CD1c-positive myeloid dendritic cell (primary cell): ENCODE measurements at regions not wholly inside any gene's neighbourhood (a gene's known extent, or its start where the extent isn't known, plus 50 kb on each side); places are given as distances from the start of the nearest gene placed in this dataset.

ENCODE experiments used
- DNase-seq: peaks from one replicate; pipeline ENCODE4 v3.0.0-alpha.2; 2016; ENCODE audit errors: extremely low spot score

DNA sequence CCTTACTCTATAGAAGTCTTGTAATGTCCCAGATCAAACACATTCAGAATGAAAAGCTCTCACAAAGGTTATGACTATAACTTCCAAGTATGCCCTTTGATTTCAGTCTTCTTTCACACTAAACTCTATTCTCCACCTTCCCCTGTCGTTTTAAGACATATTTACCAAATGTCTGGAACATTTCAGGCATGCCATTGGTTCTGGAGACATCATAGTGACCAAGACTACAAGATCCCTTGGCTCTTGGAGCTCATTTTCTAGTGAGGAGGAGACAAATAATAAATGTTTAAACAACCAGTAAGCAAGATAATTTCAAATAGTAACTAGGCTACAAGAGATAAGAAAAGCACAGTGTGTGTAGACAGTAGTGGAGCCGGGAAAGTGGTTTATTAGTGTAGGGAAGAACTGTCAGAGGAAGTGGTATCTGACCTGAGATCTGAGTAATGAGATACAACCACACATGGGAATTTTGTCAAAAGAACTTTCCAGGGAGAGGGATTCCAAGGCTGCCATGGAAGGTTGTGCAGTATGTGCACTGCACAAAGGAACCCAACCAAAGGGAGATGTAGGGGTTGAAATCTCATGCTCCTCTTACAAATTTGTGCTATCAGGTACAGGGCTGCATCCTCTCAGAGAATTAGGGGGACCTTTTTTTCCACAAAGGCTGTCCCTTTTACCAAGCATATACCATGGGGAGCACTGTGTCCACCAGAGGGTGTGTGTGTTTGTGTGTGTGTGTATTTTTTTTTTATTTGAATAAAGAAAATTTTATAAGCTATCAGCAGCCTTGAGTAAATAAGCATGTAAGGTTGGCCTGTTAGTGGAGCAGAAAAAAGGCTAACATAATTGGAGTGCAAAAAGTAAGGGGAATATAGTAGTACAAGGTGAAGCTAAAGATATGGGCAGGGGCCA lies 1279.1 kb upstream of the WWC1 start:
- DNase-seq: no peak

DNA sequence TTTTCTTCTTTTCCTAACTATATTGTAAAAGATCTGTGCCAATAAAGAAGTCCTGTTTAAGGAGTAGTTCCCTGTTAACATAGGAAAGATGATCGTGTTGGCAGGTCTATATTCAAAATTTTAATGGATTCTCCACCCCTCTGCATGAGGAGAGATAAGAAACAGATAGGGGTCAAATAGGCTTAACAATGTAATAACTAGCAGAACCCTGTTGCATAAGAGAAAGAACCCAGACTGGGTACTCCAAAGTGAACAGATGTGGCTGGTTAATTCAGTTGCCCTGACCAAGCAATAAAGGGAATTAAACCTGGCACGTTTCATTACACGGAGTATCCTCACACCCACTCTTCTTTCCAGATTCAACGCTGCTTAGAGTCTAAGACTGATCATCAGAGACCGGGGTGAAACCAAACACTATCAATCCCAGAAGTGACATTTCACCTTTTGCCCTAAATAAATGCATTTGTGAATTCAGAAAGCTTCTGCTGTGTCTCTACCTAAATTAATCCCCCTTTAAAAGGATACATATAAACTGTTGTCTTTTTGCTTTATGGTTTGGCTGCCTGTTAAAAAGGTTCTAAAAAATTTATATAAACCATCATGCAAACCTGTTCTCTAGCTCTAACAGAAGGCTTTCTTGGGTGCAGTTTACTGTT lies 1276.9 kb upstream of the WWC1 start:
- DNase-seq: no peak

DNA sequence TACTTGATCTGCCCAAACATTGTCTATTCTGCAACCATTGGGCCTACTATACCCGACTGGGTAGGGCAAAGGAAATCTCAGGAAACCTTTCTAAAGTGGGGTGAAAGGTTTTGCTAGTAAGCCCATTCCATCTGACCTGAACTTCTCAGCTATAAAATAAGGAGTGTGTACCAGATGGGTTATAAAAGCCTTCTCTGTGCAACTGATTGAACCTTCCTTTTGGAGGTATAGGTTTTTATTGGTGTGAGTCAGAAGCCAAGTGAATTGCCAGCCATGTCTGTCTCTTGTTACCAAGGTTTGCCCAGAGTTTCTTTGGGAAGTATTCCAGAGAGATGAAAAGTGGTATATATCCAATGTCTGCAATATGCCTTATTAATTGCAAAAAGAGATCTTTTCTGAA lies 1271.0 kb upstream of the WWC1 start:
- DNase-seq: no peak

DNA sequence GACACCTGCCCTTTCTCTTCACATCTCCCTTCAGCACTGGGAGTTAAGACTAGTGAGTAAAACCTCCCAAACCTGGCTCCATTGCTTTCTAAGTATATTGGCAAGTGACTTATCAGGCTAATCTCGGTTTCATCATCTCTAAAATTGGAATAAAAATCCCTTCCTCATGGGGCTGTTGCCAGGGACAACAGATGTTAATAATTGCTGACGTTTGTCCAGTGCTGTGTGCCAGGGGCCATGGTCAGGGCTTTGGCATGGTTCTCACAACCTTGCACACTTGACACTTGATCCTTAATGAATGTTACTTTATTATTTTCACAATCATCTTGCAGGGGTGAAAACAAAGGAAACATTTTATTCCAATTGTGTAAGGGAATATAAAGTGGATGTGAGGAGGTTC lies 1262.0 kb upstream of the WWC1 start:
- no peak for DNase-seq

DNA sequence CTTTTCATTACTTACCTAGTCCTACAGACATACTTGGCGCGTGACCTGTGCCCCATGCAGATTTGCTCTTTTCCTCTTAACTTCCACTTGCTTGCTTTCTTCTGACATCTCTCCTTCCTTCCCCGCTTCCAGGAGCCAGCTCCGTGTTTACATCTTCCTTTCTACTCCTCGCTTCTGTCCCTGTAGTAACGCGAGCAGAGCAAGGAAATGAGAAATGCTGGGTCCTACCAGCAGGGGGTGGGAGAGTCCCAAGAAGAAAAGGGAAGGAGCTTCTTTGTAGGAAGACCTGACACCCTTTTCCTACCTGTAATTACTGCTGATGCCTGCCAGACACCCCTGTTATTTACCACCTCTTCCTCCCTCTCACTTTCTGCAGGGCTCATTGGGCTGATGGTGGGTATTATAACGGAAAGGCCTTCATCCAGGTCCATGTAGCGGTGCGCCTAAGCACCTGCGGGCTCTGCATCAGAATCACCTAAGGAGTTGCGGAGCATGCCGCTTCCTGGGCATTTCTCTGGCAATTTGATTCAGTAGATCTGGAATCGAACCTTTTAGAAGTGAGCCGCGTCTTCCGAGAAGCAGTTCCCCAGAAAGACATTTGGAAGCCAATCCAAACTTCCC lies 1260.8 kb upstream of the WWC1 start:
- DNase-seq: no peak

DNA sequence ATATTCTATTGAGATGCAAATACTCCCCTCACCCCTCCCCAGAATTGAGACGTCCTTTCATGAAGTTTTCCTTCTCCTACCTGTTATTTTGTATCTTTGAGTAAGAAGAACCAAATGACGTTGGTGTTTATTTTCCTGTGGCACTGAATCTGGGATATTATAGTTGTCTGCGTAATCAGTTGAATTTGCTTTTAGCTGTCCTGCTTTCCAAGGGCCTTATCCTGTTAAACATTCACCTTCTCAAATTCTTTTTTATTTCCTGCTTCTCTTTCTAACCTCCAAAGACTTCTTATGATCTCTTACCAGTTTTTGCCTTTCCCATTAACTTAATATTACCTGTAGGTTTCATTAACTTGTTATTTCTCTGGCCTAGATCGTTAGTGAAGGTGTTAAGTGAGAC lies 1254.9 kb upstream of the WWC1 start:
- DNase-seq: no peak

DNA sequence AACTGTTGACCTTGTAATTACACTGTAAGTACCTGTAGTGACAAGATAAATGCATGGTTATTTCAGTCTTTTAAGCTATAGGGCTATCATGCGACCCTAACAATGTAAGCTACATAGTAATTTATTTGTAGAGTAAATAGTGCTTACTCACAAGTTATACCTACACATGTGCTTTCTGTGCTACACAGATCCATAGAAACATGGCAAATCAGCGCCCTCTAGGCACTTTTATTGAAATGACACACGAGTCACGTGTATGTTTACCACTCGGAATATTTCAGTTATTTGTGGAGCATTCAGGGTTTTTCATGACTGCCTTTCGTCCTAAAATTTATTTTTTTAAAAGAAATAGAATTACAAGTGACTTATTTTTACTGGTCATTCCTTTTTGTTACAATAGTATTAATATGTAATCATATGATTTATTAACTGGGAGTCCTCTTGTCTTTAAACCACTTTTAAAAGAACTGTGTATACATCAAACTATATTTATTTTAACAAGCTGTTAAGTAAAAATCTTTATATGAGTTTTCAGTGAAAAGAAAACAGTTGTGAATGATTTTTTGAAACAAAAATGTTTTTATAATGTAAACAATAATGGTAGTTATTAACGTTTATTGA lies 1242.3 kb upstream of the WWC1 start:
- DNase-seq: peak; percentile 31

DNA sequence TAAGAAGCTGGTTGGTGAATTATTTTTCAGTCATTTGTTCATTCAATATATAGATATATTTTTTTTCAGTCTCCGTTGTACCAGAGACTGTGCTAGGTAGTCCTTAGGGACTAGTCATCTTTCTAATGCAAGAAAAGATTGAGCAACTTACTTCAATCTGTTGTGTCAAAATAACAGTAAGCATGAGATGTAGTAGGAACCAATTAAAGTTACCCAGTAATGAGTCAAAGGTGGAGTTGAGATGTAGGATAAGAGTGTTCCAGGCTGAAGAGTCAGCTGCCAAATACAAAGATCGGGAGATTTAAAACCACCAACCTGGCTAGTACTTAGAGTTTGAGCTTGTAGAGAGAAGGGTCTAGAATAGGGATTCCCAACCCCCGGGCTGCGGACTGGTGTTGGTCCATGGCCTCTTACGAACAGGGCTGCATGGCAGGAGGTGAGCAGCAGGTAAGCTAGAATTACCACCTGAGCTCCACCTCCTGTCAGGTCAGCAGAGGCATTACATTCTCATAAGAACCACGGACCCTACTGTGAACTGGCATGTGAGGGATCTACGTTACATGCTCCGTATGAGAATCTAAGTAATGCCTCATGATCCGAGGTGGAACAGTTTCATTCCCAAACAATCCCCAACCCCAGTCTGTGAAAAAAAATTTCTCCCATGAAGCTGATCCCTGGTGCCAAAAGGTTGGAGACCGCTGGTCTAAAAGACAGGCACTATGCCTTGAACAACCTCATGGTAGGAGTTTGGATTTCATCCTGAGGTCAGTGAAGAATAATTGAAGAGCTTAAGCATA lies 1241.5 kb upstream of the WWC1 start:
- DNase-seq: no peak

DNA sequence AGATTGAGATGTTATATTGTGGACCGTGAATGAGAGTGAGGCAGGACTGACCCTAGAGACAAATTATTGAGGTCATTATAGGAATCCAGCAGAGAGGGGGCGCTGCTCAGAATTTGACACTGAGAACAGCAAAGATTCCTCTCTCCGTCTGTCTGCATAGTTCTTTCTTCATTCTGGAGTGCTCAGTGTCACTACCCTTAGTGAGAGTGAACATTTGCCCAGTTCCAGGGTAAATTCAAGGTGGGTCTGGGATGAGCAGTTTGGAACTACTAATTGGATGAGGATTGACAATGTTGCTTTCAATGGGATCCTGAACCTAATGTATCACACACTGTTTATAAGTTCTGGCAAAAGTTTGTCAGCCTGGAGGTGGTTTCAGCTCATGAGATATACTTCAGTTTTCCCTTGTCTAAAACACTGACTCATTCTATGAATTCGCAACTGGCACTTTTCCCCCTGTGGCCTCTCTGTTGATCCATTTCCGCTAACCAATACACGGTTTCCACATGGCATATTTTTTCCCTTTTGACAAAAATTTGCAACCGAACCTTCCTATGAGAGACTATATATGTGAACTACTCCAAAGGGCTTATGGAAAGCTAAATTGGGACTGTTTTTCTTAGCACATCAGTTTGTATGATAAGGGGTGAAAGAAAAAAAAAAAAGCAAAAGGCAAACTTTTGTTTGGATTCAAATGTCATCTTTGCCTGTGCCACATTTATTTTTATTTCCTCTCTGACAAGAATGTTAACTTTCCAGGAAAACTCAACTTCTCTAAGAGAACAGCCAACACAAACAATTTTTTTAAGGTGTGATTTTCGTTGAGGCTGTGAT lies 1240.7 kb upstream of the WWC1 start:
- no peak for DNase-seq

DNA sequence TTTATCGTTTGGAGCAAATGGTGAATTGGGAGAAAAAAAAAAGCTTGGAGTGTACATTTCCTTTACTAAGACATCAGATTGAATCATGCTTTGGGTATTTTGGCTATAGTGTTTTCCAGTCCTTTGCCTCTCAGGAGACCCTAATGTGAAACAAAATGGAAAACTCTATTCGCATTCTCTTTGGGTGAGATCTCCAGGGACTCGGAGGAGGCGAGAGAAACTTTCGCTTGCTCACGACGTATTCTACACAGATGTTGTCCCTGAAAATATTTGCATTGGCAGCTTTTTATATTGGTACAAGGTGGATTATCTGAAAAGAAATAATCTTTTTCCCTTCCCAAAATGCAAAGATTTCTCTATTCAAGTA lies 1240.1 kb upstream of the WWC1 start:
- DNase-seq: no peak

DNA sequence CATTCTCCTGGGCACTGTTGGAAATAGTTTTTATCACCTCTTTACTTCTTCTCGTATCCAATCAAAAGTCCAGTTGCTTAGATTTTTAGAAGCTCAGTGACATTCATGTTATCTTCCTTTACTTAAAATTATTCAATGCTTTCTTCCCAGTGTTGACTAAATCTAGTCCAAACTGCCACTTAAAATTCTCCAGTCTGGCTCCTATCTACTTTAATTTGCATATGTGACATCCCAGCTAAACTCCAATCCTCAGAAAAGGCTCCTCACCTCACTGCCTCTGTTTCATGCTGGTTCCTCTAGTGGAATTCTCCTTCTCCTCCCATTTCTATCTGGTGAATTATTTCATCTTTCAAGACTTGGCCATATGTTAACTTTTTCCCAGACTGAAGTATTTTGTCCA lies 1238.7 kb upstream of the WWC1 start:
- DNase-seq: no peak

DNA sequence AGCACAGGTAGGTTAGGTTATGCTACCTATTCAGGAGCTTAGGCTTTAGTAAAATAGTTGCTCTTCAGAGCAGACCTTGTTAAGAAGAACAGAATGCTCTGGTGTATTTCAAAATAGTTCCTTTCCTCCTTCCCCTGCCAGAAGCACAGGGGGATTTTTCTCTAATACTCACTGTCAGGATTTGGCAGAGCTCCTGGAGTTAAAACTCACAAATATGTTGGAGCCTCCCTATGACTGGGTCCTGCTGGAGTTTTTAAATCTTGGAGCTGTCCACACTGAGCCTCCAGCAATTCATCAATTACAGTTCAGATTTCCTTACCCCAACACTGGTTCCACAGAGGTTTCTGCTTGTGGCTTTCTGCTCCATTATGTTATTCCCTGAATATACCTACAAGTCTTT lies 1233.8 kb upstream of the WWC1 start:
- no peak for DNase-seq

DNA sequence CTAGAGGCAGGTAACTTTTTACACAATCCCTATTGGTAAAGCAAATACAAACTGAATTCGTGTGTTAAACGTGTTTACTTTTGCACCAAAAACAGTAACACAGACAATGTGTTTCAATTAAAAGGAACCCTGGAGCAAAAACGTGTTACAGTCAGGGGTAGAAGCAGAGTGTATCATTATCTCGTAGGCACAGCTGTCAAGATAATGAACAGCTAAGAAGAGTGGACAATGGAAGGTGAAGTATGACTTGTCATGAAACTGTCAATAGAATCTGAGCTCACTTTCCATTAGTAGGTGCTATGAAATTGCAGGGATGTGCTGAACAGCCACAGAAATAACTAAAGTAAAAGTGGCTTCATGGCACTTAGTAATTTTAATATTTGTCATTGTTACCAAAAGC lies 1229.8 kb upstream of the WWC1 start:
- no peak for DNase-seq

DNA sequence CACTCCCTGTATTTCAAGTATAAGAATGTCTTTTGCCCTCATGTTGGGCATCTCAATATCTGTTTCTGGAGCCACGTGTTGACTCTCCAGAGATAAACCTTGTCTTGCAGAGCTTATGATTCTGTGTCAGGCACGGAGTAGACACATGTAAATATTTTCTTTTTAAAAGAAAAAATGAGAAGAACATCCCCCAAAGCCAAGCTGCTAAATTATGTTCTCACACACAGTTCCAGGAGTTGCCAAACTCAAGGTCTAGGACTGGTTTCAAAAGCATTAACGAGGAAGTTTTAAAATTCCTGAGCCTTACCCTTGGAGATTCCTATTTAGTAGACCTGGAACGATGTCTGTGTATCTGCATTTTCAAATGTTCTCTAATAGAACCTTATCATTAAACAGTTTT lies 1228.3 kb upstream of the WWC1 start:
- no peak for DNase-seq

DNA sequence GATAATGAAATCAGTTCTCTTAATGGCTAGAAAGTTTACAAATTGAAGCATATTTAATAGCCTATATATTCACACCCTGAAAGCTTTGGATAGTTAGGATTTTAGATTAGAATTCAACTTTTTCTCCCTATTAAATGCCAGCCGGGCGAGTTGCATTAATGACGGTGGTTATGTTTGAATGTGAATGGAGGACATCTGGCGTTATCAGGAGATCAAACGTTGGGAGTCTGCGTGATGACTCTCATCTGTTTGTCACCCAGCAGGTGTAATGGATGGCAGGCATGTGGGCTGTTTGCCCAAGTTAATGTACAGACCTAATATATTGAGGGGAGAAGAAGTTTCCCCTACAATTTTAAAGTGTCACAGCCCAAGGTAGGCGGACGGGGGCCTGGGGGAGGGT lies 1227.7 kb upstream of the WWC1 start:
- no peak for DNase-seq

DNA sequence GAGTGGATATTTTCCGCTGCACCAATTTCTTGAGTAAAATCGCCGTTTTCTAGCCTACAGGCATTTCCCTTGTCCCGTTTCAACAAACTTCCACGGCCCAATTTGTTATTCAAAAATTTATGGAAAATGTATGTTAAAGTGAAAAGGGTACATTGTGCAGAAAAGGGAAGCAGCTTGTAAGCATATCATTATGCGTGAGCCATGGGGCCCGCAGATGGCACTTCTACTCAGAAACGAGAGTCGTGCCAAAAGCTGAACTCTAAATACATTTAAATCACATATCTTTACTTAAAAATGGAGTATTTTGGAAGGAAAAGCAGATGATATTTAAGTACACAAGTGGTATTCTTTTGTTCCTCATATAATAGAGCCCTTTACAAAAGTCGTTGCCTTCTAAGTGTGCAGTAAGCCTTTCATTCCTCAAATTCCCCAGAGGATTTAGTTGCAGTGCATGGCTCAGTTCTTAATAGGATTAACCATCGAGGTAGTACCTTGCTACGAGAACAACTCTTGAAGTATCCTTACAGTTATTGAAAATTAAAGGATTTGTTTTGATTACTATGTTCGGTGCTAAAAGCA lies 1227.2 kb upstream of the WWC1 start:
- DNase-seq: no peak

DNA sequence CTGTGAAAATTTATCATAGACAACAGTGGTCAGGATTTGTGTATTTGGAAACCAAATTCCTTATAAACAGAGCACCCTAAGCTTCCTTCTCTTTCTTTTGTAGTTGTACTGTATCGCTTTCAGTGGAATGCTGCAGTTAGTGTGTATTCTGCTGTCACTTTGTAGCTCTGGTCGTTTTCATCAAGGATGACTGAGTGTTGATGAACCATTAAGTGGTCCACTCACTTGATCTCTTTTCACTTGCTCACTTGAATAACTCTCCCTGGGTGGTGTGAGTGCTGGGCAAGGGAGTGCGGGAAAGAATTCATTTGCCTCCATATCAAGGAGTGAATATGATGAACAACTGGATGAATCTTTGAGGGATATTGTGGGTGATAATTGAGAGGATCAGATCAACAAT lies 1225.7 kb upstream of the WWC1 start:
- DNase-seq: no peak

DNA sequence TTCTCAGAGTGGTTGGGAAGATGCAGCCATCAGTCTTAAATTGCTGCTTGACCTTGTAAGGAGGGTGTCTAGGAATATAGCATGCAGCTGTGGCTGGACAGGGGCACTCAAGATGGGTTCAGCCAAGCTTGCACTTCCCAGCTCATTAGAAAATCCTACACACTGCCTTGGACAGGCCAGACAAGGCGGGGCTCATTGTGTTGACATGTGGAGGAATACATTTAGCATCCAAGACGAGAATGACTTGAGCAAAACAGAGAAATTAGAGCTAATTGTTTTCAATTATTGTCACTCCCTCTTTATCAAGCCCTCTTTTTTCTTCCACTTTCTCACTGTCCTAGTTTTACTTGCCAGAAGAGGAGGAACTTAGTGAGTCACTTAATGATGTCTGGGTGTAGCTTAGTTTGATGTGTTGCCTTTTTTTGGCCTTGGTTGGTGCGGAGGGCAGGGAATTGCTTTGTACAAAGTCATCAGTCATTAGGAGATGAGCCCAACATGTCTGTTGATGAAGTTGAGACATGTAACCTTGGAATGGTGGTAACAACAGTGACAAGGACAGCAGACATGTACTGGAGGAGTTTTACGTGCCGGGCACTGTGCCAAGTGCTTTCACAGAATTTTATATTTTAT lies 1219.3 kb upstream of the WWC1 start:
- no peak for DNase-seq

DNA sequence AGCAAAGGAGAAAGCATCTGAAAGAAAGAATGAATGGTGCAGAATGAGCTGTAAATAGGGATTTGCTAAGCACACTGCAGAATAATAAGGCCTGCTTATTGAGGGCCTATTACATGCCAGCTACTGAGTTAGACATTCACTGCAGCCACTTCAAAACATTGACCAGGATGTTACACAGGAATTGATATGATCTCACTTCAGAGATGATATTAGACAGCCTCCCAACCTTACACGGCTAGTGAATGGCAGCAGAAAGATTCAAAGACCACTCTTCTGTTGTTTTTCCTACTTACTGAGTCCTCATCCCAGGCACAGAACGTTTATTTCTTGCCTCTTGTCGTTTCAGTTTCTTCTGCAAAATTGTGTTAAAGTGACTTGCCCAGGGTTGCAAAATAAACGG lies 1209.9 kb upstream of the WWC1 start:
- no peak for DNase-seq

DNA sequence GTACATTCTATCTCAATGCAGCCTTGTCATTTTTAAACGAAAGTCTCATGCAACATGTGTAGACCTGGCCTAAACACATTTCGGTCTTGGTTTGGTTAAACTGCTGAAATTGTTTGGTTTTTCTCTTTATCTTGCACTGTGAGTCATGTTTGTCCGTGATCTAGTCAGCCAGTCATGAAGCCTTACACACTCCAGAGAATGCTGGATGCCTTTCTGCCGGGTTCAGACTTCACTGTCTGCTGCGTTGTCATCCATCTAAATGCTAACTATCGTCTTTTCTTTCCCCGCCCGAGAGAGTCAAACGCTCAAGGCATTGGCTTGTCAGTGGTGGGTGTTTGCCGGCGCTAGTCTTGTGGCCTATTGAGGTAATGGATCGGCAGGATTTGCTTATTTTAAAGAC lies 1194.6 kb upstream of the WWC1 start:
- no peak for DNase-seq
